Stimulated activated CD4-positive, alpha-beta T cell treated with anti-CD3 and anti-CD28 coated beads, Interleukin-1b, Interleukin-23, amount 100 ng/mL, for 1 hour (primary cell): ENCODE measurements at regions not wholly inside any gene's neighbourhood (a gene's known extent, or its start where the extent isn't known, plus 50 kb on each side); places are given as distances from the start of the nearest gene placed in this dataset.

Experiments used
- DNase-seq, 2 donors: peaks; one replicate each; pipeline ENCODE4 v3.0.0-alpha.2; 2020; ENCODE audit warnings: low read depth in 2 of 2

GRCh38 chr17:63132459-63132911 is 166.4 kb downstream of the TANC2 start:
- no peak for DNase-seq

GRCh38 chr17:63133491-63133890 is 167.5 kb downstream of the TANC2 start:
- no peak for DNase-seq

- DNase-seq, result no peak
Measured at GRCh38 chr17:63134867-63135266, 168.8 kb downstream of the TANC2 start.

- no peak for DNase-seq
Measured at GRCh38 chr17:63136369-63137012, 170.5 kb downstream of the TANC2 start.

- DNase-seq, result no peak
Measured at GRCh38 chr17:63137163-63137562, 171.1 kb downstream of the TANC2 start.

- DNase-seq, result no peak
Measured at GRCh38 chr17:63138713-63139112, 172.7 kb downstream of the TANC2 start.

- no peak for DNase-seq
Measured at GRCh38 chr17:63139356-63139755, 173.3 kb downstream of the TANC2 start.

- no peak for DNase-seq
Measured at GRCh38 chr17:63140255-63140654, 174.2 kb downstream of the TANC2 start.

- no peak for DNase-seq
Measured at GRCh38 chr17:63142836-63143235, 176.8 kb downstream of the TANC2 start.

GRCh38 chr17:63150490-63150889 is 184.5 kb downstream of the TANC2 start:
- no peak for DNase-seq

GRCh38 chr17:63150994-63151464 is 185.0 kb downstream of the TANC2 start:
- DNase-seq, result no peak

GRCh38 chr17:63151941-63152523 is 186.0 kb downstream of the TANC2 start:
- DNase-seq, result no peak

- DNase-seq, result no peak
Measured at GRCh38 chr17:63153488-63153887, 187.5 kb downstream of the TANC2 start.

- no peak for DNase-seq
Measured at GRCh38 chr17:63154586-63155244, 188.7 kb downstream of the TANC2 start.

GRCh38 chr17:63156986-63157385 is 191.0 kb downstream of the TANC2 start:
- DNase-seq, result no peak

GRCh38 chr17:63162406-63163157 is 196.5 kb downstream of the TANC2 start:
- DNase-seq, result no peak

GRCh38 chr17:63163158-63163520 is 197.1 kb downstream of the TANC2 start:
- no peak for DNase-seq

GRCh38 chr17:63165400-63165799 is 199.4 kb downstream of the TANC2 start:
- no peak for DNase-seq

GRCh38 chr17:63170795-63171194 is 204.8 kb downstream of the TANC2 start:
- no peak for DNase-seq

- no peak for DNase-seq
Measured at GRCh38 chr17:63171428-63172393, 205.7 kb downstream of the TANC2 start.

- DNase-seq, result no peak
Measured at GRCh38 chr17:63173450-63173849, 207.4 kb downstream of the TANC2 start.
